ENCODE measurements at regions not wholly inside any gene's neighbourhood (a gene's known extent, or its start where the extent isn't known, plus 50 kb on each side); places are given as distances from the start of the nearest gene placed in this dataset.

- CTCF ChIA-PET = no interaction called here
- Mint-ChIP-seq H3K4me3 (no peak overlapping the region), H3K36me3 (ENCODE audit: low read depth) (no peaks in the 10 kb centered on the region), H3K9me3 (no peaks in the 10 kb centered on the region), H3K4me1 (ENCODE audit: low read depth) (no peaks in the 10 kb centered on the region), H3K27ac (no peak overlapping the region), H3K27me3 (peaks cover 3% of the 10 kb centered on the region)
- POLR2A ChIA-PET = no interaction called here
- no peak for TF ChIP-seq CTCF (IDR thresholded peaks at IDR 0.05)
- ATAC-seq = no peak
- intact Hi-C loops (cut with micrococcal nuclease) = no loop called here
- DNase-seq = no peak
Measured at GRCh38 chr13:106143930-106144709, 391.3 kb downstream of the EFNB2 start.

- H3K27ac Mint-ChIP-seq = no peak overlapping the region
- H3K9me3 Mint-ChIP-seq = no peaks in the 10 kb centered on the region
- no peak overlapping the region for H3K4me3 Mint-ChIP-seq
- peaks cover 3% of the 10 kb centered on the region for H3K27me3 Mint-ChIP-seq
- POLR2A ChIA-PET = no interaction called here
- CTCF ChIA-PET = no interaction called here
- TF ChIP-seq CTCF (IDR thresholded peaks at IDR 0.05) = no peak
- no peak for DNase-seq
- no peak for ATAC-seq
- intact Hi-C loops (cut with micrococcal nuclease) = no loop called here
- no peaks in the 10 kb centered on the region for H3K36me3 Mint-ChIP-seq (ENCODE audit: low read depth)
- H3K4me1 Mint-ChIP-seq (ENCODE audit: low read depth) = no peaks in the 10 kb centered on the region
Measured at GRCh38 chr13:106143392-106143791, 392.1 kb downstream of the EFNB2 start.

GRCh38 chr13:106140476-106140875 lies 395.0 kb downstream of the EFNB2 start:
- Mint-ChIP-seq H3K27me3 (peaks cover 3% of the 10 kb centered on the region), H3K4me3 (no peak overlapping the region), H3K36me3 (ENCODE audit: low read depth) (no peaks in the 10 kb centered on the region), H3K27ac (no peak overlapping the region), H3K9me3 (no peaks in the 10 kb centered on the region), H3K4me1 (ENCODE audit: low read depth) (no peaks in the 10 kb centered on the region)
- intact Hi-C loops (cut with micrococcal nuclease) = no loop called here
- ATAC-seq (no peak), DNase-seq (no peak)
- no peak for TF ChIP-seq CTCF (IDR thresholded peaks at IDR 0.05)
- CTCF ChIA-PET = no interaction called here
- POLR2A ChIA-PET = no interaction called here

- H3K4me3 Mint-ChIP-seq = no peak overlapping the region
- ChIA-PET POLR2A (no interaction called here), CTCF (no interaction called here)
- no peaks in the 10 kb centered on the region for H3K4me1 Mint-ChIP-seq (ENCODE audit: low read depth)
- intact Hi-C loops (cut with micrococcal nuclease) = no loop called here
- no peak overlapping the region for H3K27ac Mint-ChIP-seq
- peaks cover 2% of the 10 kb centered on the region for H3K27me3 Mint-ChIP-seq
- H3K9me3 Mint-ChIP-seq = no peaks in the 10 kb centered on the region
- H3K36me3 Mint-ChIP-seq (ENCODE audit: low read depth) = no peaks in the 10 kb centered on the region
- TF ChIP-seq CTCF (IDR thresholded peaks at IDR 0.05) = no peak
- no peak for ATAC-seq
- DNase-seq = no peak
Measured at GRCh38 chr13:106139942-106140341, 395.5 kb downstream of the EFNB2 start.

GRCh38 chr13:106139377-106139776 lies 396.1 kb downstream of the EFNB2 start:
- no peak for TF ChIP-seq CTCF (IDR thresholded peaks at IDR 0.05)
- Mint-ChIP-seq H3K36me3 (ENCODE audit: low read depth) (no peaks in the 10 kb centered on the region), H3K27me3 (peaks cover 2% of the 10 kb centered on the region), H3K4me3 (no peak overlapping the region), H3K27ac (no peak overlapping the region), H3K4me1 (ENCODE audit: low read depth) (no peaks in the 10 kb centered on the region), H3K9me3 (no peaks in the 10 kb centered on the region)
- intact Hi-C loops (cut with micrococcal nuclease) = no loop called here
- DNase-seq (no peak), ATAC-seq (no peak)
- CTCF ChIA-PET = no interaction called here
- POLR2A ChIA-PET = no interaction called here

All from activated CD8-positive, alpha-beta T cell treated with anti-CD3 and anti-CD28 coated beads for 36 hours (primary cell).